GM12891 (cell line): ENCODE measurements at regions not wholly inside any gene's neighbourhood (a gene's known extent, or its start where the extent isn't known, plus 50 kb on each side); places are given as distances from the start of the nearest gene placed in this dataset.

Source experiments
- DNase-seq: peaks from one replicate; pipeline ENCODE4 v3.0.0; 2011; ENCODE audit warnings: low spot score; ENCODE audit not compliant: insufficient read length
- FAIRE-seq: peaks from 2 replicates; lab custom pipeline; 2011; peaks lifted over from hg19 to GRCh38; lab: Jason Lieb, UNC
- PAX5 ChIP-seq: IDR thresholded peaks from 2 replicates; pipeline ENCODE4 v1.6.1; 2011; ENCODE audit warnings: low read length, moderate library complexity, mild to moderate bottlenecking; ENCODE audit not compliant: insufficient read depth, severe bottlenecking
- POLR2A ChIP-seq: IDR thresholded peaks from 2 replicates; pipeline ENCODE4 v1.6.1; 2011; ENCODE audit warnings: low read depth, low read length, control low read depth
- POLR2AphosphoS5 ChIP-seq: IDR thresholded peaks from 2 replicates; pipeline ENCODE4 v1.6.1; 2011; ENCODE audit warnings: low read depth, low read length, control low read depth
- POU2F2 ChIP-seq: IDR thresholded peaks from 2 replicates; pipeline ENCODE4 v1.6.1; 2011; ENCODE audit warnings: low read depth, mild to moderate bottlenecking, control low read depth, low read length, moderate library complexity
- SPI1 ChIP-seq: IDR thresholded peaks from 2 replicates; pipeline ENCODE4 v1.6.1; 2011; ENCODE audit warnings: low read depth, low read length, control low read depth
- TAF1 ChIP-seq: IDR thresholded peaks from 2 replicates; pipeline ENCODE4 v1.6.1; 2011; ENCODE audit warnings: low read depth, low read length, control low read depth

DNA sequence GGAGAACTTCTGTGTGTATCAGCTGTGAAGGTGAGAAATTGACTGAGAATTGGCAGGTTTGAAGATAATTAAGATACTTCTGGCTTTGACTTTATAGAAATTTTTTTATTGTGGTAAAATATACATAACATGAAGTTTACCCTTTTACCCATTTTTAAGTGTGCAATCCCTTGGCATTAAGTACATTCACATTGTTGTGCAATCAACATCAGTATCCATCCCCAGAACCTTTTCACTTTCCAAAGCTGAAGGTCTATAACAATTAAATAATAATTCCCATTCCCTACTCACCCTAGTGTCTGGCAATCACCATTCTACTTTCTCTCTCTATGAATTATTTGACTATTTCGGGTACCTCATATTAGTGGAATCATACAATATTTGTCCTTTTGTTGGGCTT is 69.9 kb downstream of the ACTBL2 start:
- TF ChIP-seq SPI1 (no peak), PAX5 (no peak), POLR2A (no peak)
- DNase-seq (no peak), FAIRE-seq (no peak)

GRCh38 chr5:57411982-57412381 is 70.6 kb downstream of the ACTBL2 start:
- TF ChIP-seq POU2F2: no peak
- FAIRE-seq (no peak), DNase-seq (no peak)

DNA sequence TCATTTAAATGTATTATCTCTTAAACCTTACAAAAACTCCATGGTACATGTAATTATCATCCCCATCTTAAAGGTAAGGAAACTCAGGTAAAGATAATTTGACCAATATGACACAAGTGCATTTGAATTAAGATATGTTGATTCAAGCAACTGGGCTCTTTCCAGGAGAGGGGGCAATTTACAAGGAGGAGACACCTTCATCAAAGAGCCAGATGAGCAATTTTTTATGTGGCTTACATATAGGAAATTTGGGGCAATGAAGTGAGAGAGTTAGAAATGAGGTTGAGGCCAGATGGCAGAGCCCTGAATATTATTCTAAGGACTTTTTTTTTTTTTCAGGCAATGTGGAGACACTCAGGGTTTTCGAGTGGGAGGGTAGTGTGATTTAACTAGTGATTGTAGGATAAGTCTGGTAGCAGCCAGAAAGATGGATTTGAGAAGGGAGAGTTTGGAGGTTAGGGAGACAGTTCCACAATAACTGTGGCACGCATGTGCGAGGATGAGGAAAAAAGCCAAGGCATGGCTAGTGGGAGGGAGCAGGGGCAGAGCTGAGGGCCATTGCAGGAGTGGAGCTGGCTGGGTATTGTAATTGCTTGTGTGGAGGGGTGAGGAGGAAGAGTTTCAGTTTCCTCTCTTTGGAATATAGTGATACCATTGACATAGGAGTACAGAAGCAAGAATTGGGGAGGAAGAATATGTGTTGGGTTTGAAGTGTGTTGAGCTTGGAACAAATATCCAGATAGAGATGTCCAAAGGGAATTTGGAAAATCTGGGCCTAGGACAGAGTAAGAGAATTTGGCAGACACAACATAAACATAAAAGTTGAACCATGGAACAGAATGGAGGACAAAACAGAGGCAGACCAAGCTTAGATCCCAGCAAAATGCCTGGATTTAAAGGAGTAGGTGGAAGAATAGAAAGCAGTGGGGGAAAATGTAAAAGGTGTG is 72.0 kb downstream of the ACTBL2 start:
- FAIRE-seq (no peak), DNase-seq (no peak)
- TF ChIP-seq POLR2AphosphoS5: no peak
- no peak for TF ChIP-seq TAF1
- TF ChIP-seq POLR2A: no peak
- TF ChIP-seq PAX5: no peak
- TF ChIP-seq SPI1: no peak
- no peak for TF ChIP-seq POU2F2

- DNase-seq (no peak), FAIRE-seq (no peak)
- TF ChIP-seq POLR2A (no peak), TAF1 (no peak), POU2F2 (no peak), POLR2AphosphoS5 (no peak), PAX5 (no peak), SPI1 (no peak)
These were observed 73.9 kb downstream of the ACTBL2 start for GRCh38 chr5:57408714-57409113.

DNA sequence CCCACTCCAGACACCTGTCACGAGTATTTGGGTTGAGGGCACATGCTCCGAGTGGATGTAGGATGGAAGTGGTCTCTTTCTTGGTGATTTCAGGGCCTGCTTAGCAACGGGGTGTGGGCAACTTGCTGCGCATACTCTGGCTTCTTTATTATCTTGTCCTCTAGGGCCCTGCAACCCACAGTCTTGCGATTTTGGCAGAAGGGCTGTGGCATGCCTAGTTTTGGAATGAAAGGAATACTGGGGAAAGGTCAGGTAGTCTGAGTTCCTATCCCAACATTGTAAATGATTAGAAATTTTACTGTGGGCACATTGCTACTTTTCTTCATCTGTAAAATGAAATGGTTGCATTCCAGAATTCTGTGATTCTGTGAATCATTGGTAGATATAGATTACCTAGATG is 74.3 kb downstream of the ACTBL2 start:
- DNase-seq (no peak), FAIRE-seq (no peak)
- no peak for TF ChIP-seq POLR2A

GRCh38 chr5:57407391-57407790 is 75.2 kb downstream of the ACTBL2 start:
- FAIRE-seq (no peak), DNase-seq (no peak)
- TF ChIP-seq SPI1 (no peak), TAF1 (no peak), PAX5 (no peak), POLR2A (no peak), POU2F2 (no peak), POLR2AphosphoS5 (no peak)

GRCh38 chr5:57406641-57407040 is 76.0 kb downstream of the ACTBL2 start:
- TF ChIP-seq POU2F2: no peak
- TF ChIP-seq POLR2A: no peak
- no peak for TF ChIP-seq POLR2AphosphoS5
- no peak for TF ChIP-seq SPI1
- no peak for TF ChIP-seq PAX5
- no peak for TF ChIP-seq TAF1
- DNase-seq (no peak), FAIRE-seq (no peak)

DNA sequence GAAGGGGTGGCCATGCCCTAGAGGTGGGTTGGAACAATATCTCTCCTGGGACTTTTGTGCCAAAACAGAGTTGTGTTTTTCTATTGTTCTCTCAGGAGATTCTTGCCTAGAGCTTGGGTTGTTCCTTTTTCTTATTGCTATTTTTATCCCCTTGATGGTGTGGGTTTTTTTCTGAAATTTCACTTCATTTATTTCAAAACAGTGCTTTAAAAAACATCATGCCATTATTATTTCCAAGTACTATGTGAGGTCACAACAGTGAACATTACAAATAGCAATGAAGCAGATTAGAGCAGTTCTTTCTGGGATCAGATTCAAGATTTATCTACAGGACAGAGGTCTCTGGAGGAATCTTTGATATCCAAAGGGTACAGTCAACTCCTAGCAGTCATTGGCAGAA is 76.6 kb downstream of the ACTBL2 start:
- FAIRE-seq: no peak
- no peak for TF ChIP-seq POLR2AphosphoS5
- TF ChIP-seq SPI1: no peak
- TF ChIP-seq POLR2A: no peak
- TF ChIP-seq PAX5: no peak
- TF ChIP-seq TAF1: no peak
- TF ChIP-seq POU2F2: no peak
- DNase-seq: no peak

GRCh38 chr5:57402761-57403160 is 79.8 kb downstream of the ACTBL2 start:
- DNase-seq: no peak
- no peak for TF ChIP-seq POLR2A
- no peak for TF ChIP-seq PAX5
- no peak for TF ChIP-seq POLR2AphosphoS5
- TF ChIP-seq POU2F2: no peak
- TF ChIP-seq SPI1: no peak
- no peak for TF ChIP-seq TAF1
- FAIRE-seq: no peak

DNA sequence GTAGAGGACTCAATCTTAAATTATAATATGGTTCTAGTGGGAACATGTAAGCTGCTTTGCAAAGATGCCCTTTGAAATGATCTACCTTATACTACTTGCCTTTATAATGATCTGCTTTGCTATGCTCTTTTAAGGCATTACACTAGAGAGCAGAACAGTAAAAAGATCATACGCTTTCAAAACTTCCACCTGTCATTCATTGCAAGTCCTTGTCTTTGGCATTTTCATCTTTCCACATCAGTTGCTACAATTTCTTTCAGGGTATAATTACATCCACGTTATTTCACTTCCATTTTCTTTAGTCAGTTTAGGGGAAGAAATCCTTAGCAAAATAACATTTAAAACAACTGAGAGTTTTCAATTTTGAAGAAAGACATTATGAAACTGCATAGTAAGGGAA is 80.3 kb downstream of the ACTBL2 start:
- no peak for FAIRE-seq
- DNase-seq: no peak

DNA sequence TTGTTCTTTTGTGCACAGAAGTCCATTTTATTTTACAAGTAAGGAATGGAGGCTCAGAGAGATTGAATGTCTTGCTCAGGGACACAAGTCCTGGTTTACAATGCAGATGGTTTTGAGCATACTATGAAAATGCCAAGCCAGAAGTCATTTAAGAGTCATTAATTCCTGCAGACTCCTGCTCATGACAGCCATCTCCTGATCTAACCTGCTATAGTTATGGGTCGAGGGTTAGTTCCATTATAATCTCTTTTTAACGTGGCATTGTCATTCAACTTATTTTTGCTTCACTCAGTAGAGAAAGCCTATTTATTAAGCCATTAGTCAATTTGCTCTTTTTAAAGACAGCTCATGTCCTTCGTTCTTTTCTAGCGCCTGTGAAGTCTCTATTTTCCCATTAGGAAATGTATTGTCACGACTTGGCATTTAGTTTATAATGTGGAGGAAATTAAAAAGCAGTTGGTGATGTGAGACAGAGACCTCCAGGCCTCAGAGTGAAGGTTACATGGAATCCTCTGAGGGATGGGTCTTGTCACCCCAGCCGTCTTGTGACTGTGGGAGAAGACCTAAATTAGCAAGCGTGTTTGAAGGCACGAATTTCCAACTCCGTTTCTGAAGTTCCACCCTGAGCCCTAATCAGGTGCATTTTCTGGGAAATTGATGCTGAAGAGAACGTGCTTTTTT is 84.1 kb downstream of the ACTBL2 start:
- no peak for FAIRE-seq
- TF ChIP-seq POU2F2 (no peak), PAX5 (no peak), TAF1 (no peak), SPI1 (no peak), POLR2A (no peak), POLR2AphosphoS5 (no peak)
- DNase-seq: no peak

More for the DNA sequence above, 80.3 kb downstream of the ACTBL2 start:
- no peak for TF ChIP-seq SPI1
- TF ChIP-seq POLR2A: no peak
- TF ChIP-seq TAF1: no peak
- no peak for TF ChIP-seq PAX5
- TF ChIP-seq POU2F2: no peak
- no peak for TF ChIP-seq POLR2AphosphoS5
